DOHH2 (cell line): ENCODE measurements at regions not wholly inside any gene's neighbourhood (a gene's known extent, or its start where the extent isn't known, plus 50 kb on each side); places are given as distances from the start of the nearest gene placed in this dataset.

ENCODE experiments used
- CTCF ChIP-seq: fragments of 200-600 bp; sonication (generic); IDR thresholded peaks from one replicate; pipeline ENCODE4 v1.5.1; 2014; ENCODE audit warnings: antibody characterized with exemption, mild to moderate bottlenecking, low read depth, low read length; ENCODE audit not compliant: poor library complexity, severe bottlenecking
- EZH2phosphoT487 ChIP-seq: fragments of 200-600 bp; sonication (generic); IDR thresholded peaks from 2 replicates; pipeline ENCODE4 v1.6.1; 2017; ENCODE audit warnings: borderline replicate concordance, mild to moderate bottlenecking, antibody characterized with exemption, low read length, moderate library complexity, mixed read lengths

GRCh38 chr9:1832960-1833359, 182.2 kb upstream of the SMARCA2 start:
- TF ChIP-seq CTCF = no peak
- TF ChIP-seq EZH2phosphoT487 = no peak
